Gastroesophageal sphincter (tissue), 3 donors: ENCODE measurements at regions not wholly inside any gene's neighbourhood (a gene's known extent, or its start where the extent isn't known, plus 50 kb on each side); places are given as distances from the start of the nearest gene placed in this dataset.

Experiments used
- POLR2A ChIP-seq, 2 donors: fragments of 450-650 bp; IDR thresholded peaks; one replicate each; pipeline ENCODE4 v1.6.1; 2017; ENCODE audit warnings: antibody characterized with exemption in 2 of 2, mild to moderate bottlenecking in 2 of 2, moderate library complexity in 1 of 2
- TF ChIP-seq, protein P1 (sequence below), 4 experiments: fragments of 200-600 bp in 2 of 4; fragments of 450-650 bp in 2 of 4; sonication (generic) in 1 of 4; IDR thresholded peaks; one replicate each; pipeline ENCODE4 v1.5.1; 2017 to 2019; ENCODE audit warnings: antibody characterized with exemption in 4 of 4, mild to moderate bottlenecking in 2 of 4, moderate library complexity in 2 of 4

DNA sequence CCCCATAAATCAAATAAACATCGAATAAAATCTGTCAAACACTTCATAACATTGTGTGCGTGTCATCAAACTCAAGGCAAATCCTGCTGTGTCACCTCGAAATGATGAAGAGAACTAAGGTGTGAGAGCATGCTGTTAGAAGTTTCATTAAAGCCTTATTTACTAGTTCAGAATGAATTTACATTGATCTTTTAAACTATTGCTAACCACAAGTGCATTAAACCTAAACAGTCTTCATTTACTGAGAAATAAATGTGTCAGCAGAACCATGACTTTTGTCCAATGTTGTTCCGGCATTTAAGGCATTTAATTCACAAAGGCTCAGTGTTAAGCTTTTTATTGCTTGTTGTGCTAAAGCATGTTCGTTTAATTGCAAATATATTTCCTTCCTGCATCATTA lies 474.4 kb downstream of the SETD4 start:
- no peak for TF ChIP-seq POLR2A (IDR thresholded peaks at IDR 0.05)
- TF ChIP-seq, protein P1, sequence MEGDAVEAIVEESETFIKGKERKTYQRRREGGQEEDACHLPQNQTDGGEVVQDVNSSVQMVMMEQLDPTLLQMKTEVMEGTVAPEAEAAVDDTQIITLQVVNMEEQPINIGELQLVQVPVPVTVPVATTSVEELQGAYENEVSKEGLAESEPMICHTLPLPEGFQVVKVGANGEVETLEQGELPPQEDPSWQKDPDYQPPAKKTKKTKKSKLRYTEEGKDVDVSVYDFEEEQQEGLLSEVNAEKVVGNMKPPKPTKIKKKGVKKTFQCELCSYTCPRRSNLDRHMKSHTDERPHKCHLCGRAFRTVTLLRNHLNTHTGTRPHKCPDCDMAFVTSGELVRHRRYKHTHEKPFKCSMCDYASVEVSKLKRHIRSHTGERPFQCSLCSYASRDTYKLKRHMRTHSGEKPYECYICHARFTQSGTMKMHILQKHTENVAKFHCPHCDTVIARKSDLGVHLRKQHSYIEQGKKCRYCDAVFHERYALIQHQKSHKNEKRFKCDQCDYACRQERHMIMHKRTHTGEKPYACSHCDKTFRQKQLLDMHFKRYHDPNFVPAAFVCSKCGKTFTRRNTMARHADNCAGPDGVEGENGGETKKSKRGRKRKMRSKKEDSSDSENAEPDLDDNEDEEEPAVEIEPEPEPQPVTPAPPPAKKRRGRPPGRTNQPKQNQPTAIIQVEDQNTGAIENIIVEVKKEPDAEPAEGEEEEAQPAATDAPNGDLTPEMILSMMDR (IDR thresholded peaks at IDR 0.05), result no peak
